MM.1S (cell line): ENCODE measurements at regions not wholly inside any gene's neighbourhood (a gene's known extent, or its start where the extent isn't known, plus 50 kb on each side); places are given as distances from the start of the nearest gene placed in this dataset.

Experiments used
- DNase-seq: peaks from one replicate; pipeline ENCODE4 v3.0.0-alpha.2; 2015
- H2AFZ ChIP-seq: fragments of 300-600 bp; sonication (generic); 2 replicates; pipeline ENCODE4 v1.6.0; 2016; ENCODE audit warnings: antibody characterized with exemption, low read length
- H3F3A ChIP-seq: fragments of 300-600 bp; sonication (generic); 2 replicates; pipeline ENCODE4 v1.6.1; 2016; ENCODE audit warnings: mild to moderate bottlenecking, antibody characterized with exemption, low read length, moderate library complexity, mixed read lengths; ENCODE audit not compliant: insufficient read depth
- H3K27ac ChIP-seq: fragments of 300-600 bp; sonication (generic); 2 replicates; pipeline ENCODE4 v1.5.1; 2016; ENCODE audit warnings: mild to moderate bottlenecking, low read length
- H3K27me3 ChIP-seq: fragments of 300-600 bp; sonication (generic); replicated peaks from 2 replicates; pipeline ENCODE4 v1.6.0; 2016; ENCODE audit warnings: low read length; ENCODE audit not compliant: insufficient read depth
- H3K36me3 ChIP-seq: fragments of 300-600 bp; sonication (generic); replicated peaks from 2 replicates; pipeline ENCODE4 v1.6.1; 2016; ENCODE audit warnings: mild to moderate bottlenecking, low read length, mixed read lengths; ENCODE audit not compliant: insufficient read depth
- H3K4me1 ChIP-seq: fragments of 300-600 bp; sonication (generic); 2 replicates; pipeline ENCODE4 v1.6.1; 2016; ENCODE audit warnings: low read length, mixed read lengths
- H3K4me2 ChIP-seq: fragments of 300-600 bp; sonication (generic); 2 replicates; pipeline ENCODE4 v1.6.0; 2016; ENCODE audit warnings: low read depth, low read length
- H3K4me3 ChIP-seq: fragments of 300-600 bp; sonication (generic); 2 replicates; pipeline ENCODE4 v1.5.1; 2016; ENCODE audit warnings: low read length, mixed read lengths
- H3K79me2 ChIP-seq: fragments of 300-600 bp; sonication (generic); 2 replicates; pipeline ENCODE4 v1.6.1; 2016; ENCODE audit warnings: mixed run types, low read length, mixed read lengths
- H3K9ac ChIP-seq: fragments of 300-600 bp; sonication (generic); 2 replicates; pipeline ENCODE4 v1.6.1; 2016; ENCODE audit warnings: low read length, mixed read lengths
- H3K9me2 ChIP-seq: fragments of 300-600 bp; sonication (generic); replicated peaks from 2 replicates; pipeline ENCODE4 v1.6.1; 2016; ENCODE audit warnings: mild to moderate bottlenecking, low read length, mixed read lengths; ENCODE audit not compliant: insufficient read depth
- H3K9me3 ChIP-seq: fragments of 300-600 bp; sonication (generic); replicated peaks from 2 replicates; pipeline ENCODE4 v1.6.1; 2016; ENCODE audit warnings: mild to moderate bottlenecking, low read length, mixed read lengths; ENCODE audit not compliant: insufficient read depth
- H4K20me1 ChIP-seq: fragments of 300-600 bp; sonication (generic); 2 replicates; pipeline ENCODE4 v1.6.1; 2016; ENCODE audit warnings: mild to moderate bottlenecking, low read length, moderate library complexity, mixed read lengths; ENCODE audit not compliant: insufficient read depth
- CTCF ChIP-seq: fragments of 300-600 bp; sonication (generic); IDR thresholded peaks from 2 replicates; pipeline ENCODE4 v1.5.1; 2016; ENCODE audit warnings: antibody characterized with exemption, low read length, mixed read lengths
- EZH2 ChIP-seq: fragments of 300-600 bp; sonication (generic); optimal IDR thresholded peaks from 2 replicates; pipeline ENCODE3; 2017; ENCODE audit warnings: low read depth, mild to moderate bottlenecking, antibody characterized with exemption, low read length, mixed read lengths
- EZH2phosphoT487 ChIP-seq: fragments of 300-600 bp; sonication (generic); IDR thresholded peaks from 2 replicates; pipeline ENCODE4 v1.6.1; 2018; ENCODE audit warnings: antibody characterized with exemption, low read length

GRCh38 chr7:142372727-142373126, 114.9 kb upstream of the PRSS58 start:
- H3K4me2 ChIP-seq, result no peak overlapping the region
- H3K4me3 ChIP-seq, result no peak overlapping the region
- H3K9me3 ChIP-seq, result no peaks in the 10 kb centered on the region
- no peak overlapping the region for H3K27ac ChIP-seq
- no peaks in the 10 kb centered on the region for H3K9me2 ChIP-seq
- no peak overlapping the region for H2AFZ ChIP-seq
- no peak overlapping the region for H3K9ac ChIP-seq
- no peaks in the 10 kb centered on the region for H3K4me1 ChIP-seq
- H3K36me3 ChIP-seq, result no peaks in the 10 kb centered on the region
- no peaks in the 10 kb centered on the region for H3K27me3 ChIP-seq
- H4K20me1 ChIP-seq, result no peaks in the 10 kb centered on the region
- H3K79me2 ChIP-seq, result no peaks in the 10 kb centered on the region
- no peak for TF ChIP-seq EZH2
- no peak for TF ChIP-seq CTCF
- TF ChIP-seq EZH2phosphoT487, result no peak
- DNase-seq, result no peak
- H3F3A ChIP-seq, result no peaks in the 10 kb centered on the region

- Histone ChIP-seq H3K4me3 (no peak overlapping the region), H3K79me2 (no peaks in the 10 kb centered on the region), H3K27me3 (no peaks in the 10 kb centered on the region), H3K36me3 (no peaks in the 10 kb centered on the region), H3F3A (no peaks in the 10 kb centered on the region), H3K9ac (no peak overlapping the region), H4K20me1 (no peaks in the 10 kb centered on the region), H2AFZ (no peak overlapping the region), H3K27ac (no peak overlapping the region), H3K9me3 (no peaks in the 10 kb centered on the region), H3K4me1 (no peaks in the 10 kb centered on the region), H3K9me2 (no peaks in the 10 kb centered on the region), H3K4me2 (no peak overlapping the region)
- TF ChIP-seq CTCF, result no peak
- no peak for DNase-seq
Observed at GRCh38 chr7:142371586-142372377, 113.9 kb upstream of the PRSS58 start.

DNA sequence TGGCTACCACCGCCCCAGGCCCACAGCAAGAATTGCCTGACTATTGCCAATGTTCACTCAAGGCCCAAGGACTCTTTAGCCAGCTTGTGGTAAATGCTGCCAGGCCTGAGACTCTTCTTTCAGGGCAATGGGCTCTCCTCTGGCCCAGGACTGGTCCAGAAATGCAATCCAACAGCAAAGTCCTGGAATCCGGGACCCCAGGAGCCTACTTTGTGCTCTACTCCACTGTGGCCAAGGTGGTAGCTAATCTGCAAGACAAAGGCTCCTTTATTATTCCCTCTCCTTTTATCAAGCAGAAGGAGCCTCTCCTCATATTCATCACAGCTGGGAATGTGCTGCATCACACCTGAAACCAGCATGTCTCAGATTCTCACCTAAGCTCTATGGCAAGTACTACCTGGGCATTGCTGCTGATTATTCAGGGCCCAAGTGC, 107.6 kb upstream of the PRSS58 start:
- Histone ChIP-seq H3K9me2 (no peaks in the 10 kb centered on the region), H3K9me3 (no peaks in the 10 kb centered on the region), H3K4me2 (no peak overlapping the region), H3K27me3 (no peaks in the 10 kb centered on the region), H3F3A (no peaks in the 10 kb centered on the region), H3K27ac (no peak overlapping the region), H4K20me1 (no peaks in the 10 kb centered on the region), H3K36me3 (no peaks in the 10 kb centered on the region), H3K9ac (no peak overlapping the region), H2AFZ (no peak overlapping the region), H3K4me1 (no peaks in the 10 kb centered on the region), H3K4me3 (no peak overlapping the region), H3K79me2 (no peaks in the 10 kb centered on the region)
- TF ChIP-seq EZH2 (no peak), EZH2phosphoT487 (no peak), CTCF (no peak)
- DNase-seq, result no peak
